ENCODE measurements at regions not wholly inside any gene's neighbourhood (a gene's known extent, or its start where the extent isn't known, plus 50 kb on each side); places are given as distances from the start of the nearest gene placed in this dataset.

DNA sequence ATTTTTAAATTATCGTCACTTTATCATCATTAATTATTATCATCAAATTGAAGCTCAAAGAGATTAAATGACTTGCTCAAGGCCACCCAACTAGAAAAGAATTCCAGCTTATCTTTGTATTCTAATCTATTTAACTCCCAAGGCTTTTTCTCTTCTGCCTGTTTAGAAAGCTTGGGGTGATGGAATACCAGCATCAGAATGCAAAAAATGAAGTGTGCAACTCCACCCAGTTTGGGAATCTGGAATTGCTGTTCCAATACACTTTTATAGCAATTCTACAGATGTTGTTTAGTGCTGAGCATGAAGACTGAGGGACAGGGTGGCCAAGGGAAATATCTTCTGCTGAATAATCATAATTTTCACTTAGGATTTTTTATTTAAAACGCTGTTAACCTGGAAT lies 97.2 kb upstream of the FIBIN start:
- Histone ChIP-seq H4K20me1 (ENCODE audit: control insufficient read depth, extremely low read depth, insufficient read depth, low read length) (no peaks in the 10 kb centered on the region), H3K27me3 (ENCODE audit: control insufficient read depth, extremely low read depth, insufficient read depth, low read length) (no peaks in the 10 kb centered on the region), H3K9ac (ENCODE audit: control insufficient read depth, extremely low read depth, insufficient read depth, low read length) (no peak overlapping the region), H3K79me2 (ENCODE audit: control insufficient read depth, insufficient read depth, low read length) (no peaks in the 10 kb centered on the region), H3K4me2 (ENCODE audit: control insufficient read depth, extremely low read depth, insufficient read depth, low read depth, low read length) (no peak overlapping the region), H3K4me1 (ENCODE audit: control insufficient read depth, extremely low read depth, insufficient read depth, low read length) (no peaks in the 10 kb centered on the region), H3K27ac (ENCODE audit: control insufficient read depth, insufficient read depth, low read length) (no peak overlapping the region), H3K9me1 (ENCODE audit: control insufficient read depth, extremely low read depth, insufficient read depth, low read length) (no peaks in the 10 kb centered on the region), H3K4me3 (ENCODE audit: control insufficient read depth in 2 of 3, extremely low read depth in 1 of 3, insufficient read depth in 2 of 3, low read depth in 1 of 3, low read length in 3 of 3) (no peak overlapping the region), H3K36me3 (ENCODE audit: control insufficient read depth in 2 of 2, extremely low read depth in 1 of 2, insufficient read depth in 2 of 2, low read length in 2 of 2) (no peaks in the 10 kb centered on the region), H3K9me3 (ENCODE audit: control insufficient read depth, low read depth, low read length) (no peaks in the 10 kb centered on the region), H2AFZ (ENCODE audit: control insufficient read depth, low read length) (no peak overlapping the region)
- FAIRE-seq = no peak
- dilution Hi-C loops (cut with MboI; ENCODE audit: extremely low pct_ligation_motif_present, low sequenced_read_pairs) = no loop called here
- no peak for DNase-seq (ENCODE audit: low read depth, low spot score)
- TF ChIP-seq, protein P1, sequence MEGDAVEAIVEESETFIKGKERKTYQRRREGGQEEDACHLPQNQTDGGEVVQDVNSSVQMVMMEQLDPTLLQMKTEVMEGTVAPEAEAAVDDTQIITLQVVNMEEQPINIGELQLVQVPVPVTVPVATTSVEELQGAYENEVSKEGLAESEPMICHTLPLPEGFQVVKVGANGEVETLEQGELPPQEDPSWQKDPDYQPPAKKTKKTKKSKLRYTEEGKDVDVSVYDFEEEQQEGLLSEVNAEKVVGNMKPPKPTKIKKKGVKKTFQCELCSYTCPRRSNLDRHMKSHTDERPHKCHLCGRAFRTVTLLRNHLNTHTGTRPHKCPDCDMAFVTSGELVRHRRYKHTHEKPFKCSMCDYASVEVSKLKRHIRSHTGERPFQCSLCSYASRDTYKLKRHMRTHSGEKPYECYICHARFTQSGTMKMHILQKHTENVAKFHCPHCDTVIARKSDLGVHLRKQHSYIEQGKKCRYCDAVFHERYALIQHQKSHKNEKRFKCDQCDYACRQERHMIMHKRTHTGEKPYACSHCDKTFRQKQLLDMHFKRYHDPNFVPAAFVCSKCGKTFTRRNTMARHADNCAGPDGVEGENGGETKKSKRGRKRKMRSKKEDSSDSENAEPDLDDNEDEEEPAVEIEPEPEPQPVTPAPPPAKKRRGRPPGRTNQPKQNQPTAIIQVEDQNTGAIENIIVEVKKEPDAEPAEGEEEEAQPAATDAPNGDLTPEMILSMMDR (optimal IDR thresholded peaks at IDR 0.05 in 1 of 3, IDR thresholded peaks at IDR 0.05 in 1 of 3, conservative IDR thresholded peaks at IDR 0.05 in 1 of 3; ENCODE audit: extremely low read depth in 1 of 3, insufficient read depth in 2 of 3, low read length in 3 of 3) = no peak
- TF ChIP-seq EZH2 (IDR thresholded peaks at IDR 0.05; ENCODE audit: low read length) = no peak

DNA sequence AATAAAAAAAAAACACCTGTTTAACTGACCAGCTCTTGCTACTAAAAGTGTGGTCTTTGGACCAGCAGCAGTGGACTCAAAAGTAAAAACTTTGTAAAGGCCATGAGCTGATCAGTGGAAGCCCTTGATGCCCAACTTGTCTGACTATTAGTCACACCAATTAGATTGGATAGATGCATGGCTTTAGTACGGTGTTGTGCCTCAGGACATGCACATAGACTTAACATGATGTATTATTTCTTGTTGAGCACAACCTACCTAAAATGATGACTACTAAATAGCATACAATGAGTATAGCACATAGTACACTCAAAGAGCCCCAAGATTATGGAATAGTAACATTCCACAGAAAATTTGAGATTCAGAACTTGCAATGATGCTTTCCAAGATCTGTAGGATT lies 95.1 kb upstream of the FIBIN start:
- H3K9me1 ChIP-seq (ENCODE audit: control insufficient read depth, extremely low read depth, insufficient read depth, low read length) = no peaks in the 10 kb centered on the region
- no peak overlapping the region for H3K27ac ChIP-seq (ENCODE audit: control insufficient read depth, insufficient read depth, low read length)
- H3K4me1 ChIP-seq (ENCODE audit: control insufficient read depth, extremely low read depth, insufficient read depth, low read length) = no peaks in the 10 kb centered on the region
- no peak for TF ChIP-seq EZH2 (IDR thresholded peaks at IDR 0.05; ENCODE audit: low read length)
- TF ChIP-seq, protein P1 (optimal IDR thresholded peaks at IDR 0.05 in 1 of 3, IDR thresholded peaks at IDR 0.05 in 1 of 3, conservative IDR thresholded peaks at IDR 0.05 in 1 of 3; ENCODE audit: extremely low read depth in 1 of 3, insufficient read depth in 2 of 3, low read length in 3 of 3) = no peak
- no peaks in the 10 kb centered on the region for H3K36me3 ChIP-seq (ENCODE audit: control insufficient read depth in 2 of 2, extremely low read depth in 1 of 2, insufficient read depth in 2 of 2, low read length in 2 of 2)
- H3K4me2 ChIP-seq (ENCODE audit: control insufficient read depth, extremely low read depth, insufficient read depth, low read depth, low read length) = no peak overlapping the region
- H3K9ac ChIP-seq (ENCODE audit: control insufficient read depth, extremely low read depth, insufficient read depth, low read length) = no peak overlapping the region
- H3K27me3 ChIP-seq (ENCODE audit: control insufficient read depth, extremely low read depth, insufficient read depth, low read length) = no peaks in the 10 kb centered on the region
- H4K20me1 ChIP-seq (ENCODE audit: control insufficient read depth, extremely low read depth, insufficient read depth, low read length) = no peaks in the 10 kb centered on the region
- no peaks in the 10 kb centered on the region for H3K79me2 ChIP-seq (ENCODE audit: control insufficient read depth, insufficient read depth, low read length)
- dilution Hi-C loops (cut with MboI; ENCODE audit: extremely low pct_ligation_motif_present, low sequenced_read_pairs) = no loop called here
- no peak for FAIRE-seq
- H3K9me3 ChIP-seq (ENCODE audit: control insufficient read depth, low read depth, low read length) = no peaks in the 10 kb centered on the region
- DNase-seq (ENCODE audit: low read depth, low spot score) = no peak
- H3K4me3 ChIP-seq (ENCODE audit: control insufficient read depth in 2 of 3, extremely low read depth in 1 of 3, insufficient read depth in 2 of 3, low read depth in 1 of 3, low read length in 3 of 3) = no peak overlapping the region
- no peak overlapping the region for H2AFZ ChIP-seq (ENCODE audit: control insufficient read depth, low read length)
